Glomerular visceral epithelial cell (primary cell): ENCODE measurements at regions not wholly inside any gene's neighbourhood (a gene's known extent, or its start where the extent isn't known, plus 50 kb on each side); places are given as distances from the start of the nearest gene placed in this dataset.

Experiments used
- DNase-seq: peaks from one replicate; pipeline ENCODE4 v3.0.0-alpha.2; 2016; ENCODE audit errors: extremely low spot score

- DNase-seq, result no peak
Measured at GRCh38 chr3:168461793-168462192, 366.1 kb upstream of the GOLIM4 start.

DNA sequence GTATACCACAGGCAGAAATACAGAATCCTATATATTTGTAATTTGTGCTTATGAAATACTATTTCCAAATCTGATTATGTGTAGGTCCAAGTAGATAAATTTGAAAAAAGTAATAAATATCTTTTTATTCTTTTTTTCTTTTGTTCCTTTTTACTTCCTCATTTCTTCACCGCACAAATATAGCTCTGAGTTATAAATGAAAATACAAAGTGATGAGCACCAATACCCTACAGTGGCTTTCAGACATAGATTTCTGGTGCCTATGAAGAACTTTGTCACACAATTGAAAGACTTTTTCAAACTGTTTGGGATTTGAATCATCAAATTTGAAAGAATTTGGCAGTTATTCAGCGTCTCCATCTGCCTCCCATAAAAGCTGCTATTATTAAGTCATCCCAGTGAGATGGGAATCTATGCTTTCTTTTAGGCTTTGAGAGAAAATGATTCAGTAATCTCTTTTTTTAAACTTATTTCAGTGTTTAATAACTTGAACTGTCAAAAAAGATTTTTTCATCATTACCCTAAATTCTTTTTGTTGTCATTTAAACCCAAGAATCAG is 363.6 kb upstream of the GOLIM4 start:
- DNase-seq, result no peak

DNA sequence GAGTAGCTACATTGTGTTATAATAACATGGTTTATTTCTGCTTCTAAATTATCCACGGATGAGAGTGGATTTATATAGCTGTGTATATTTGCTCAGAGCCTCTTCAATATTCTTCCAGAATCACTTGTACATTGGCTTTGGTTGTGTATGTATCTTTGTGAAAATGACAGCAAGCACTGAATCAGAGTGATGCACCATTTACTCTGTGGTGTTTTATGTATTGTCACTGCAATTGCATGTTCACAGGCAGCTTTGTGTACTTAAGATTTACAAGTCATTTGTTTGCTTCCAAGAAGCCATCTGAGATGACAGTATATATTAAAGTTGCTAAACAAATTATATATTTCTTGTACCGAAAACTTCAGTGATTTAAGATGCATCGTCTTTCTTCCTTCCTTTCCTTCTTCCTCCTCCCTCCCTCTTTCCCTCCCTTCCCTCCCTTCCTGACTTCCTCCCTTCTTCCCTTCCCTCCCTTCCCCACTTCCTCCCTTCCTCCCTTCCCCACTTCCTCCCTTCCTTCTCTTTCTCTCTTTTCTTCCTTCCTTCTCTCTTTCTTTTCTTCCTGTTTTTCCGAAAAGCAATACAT is 362.3 kb upstream of the GOLIM4 start:
- DNase-seq, result no peak

GRCh38 chr3:168455814-168456213 is 360.1 kb upstream of the GOLIM4 start:
- no peak for DNase-seq

DNA sequence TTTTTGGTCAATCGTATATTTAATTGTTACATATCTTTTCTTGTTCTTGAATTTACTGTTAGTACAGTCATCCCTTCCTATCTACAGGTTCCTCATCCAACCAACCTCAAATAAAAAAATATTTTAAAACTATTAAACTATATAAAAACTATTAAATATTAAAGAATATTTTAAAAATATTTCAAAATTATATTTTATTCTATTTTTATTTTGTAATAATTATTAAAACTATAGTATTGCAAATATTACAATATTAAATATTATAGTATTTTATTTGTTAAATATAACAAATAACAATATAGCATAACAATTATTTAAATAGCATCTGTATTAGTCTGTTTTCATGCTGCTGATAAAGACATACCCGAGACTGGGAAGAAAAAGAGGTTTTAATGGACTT is 357.9 kb upstream of the GOLIM4 start:
- DNase-seq, result no peak

DNA sequence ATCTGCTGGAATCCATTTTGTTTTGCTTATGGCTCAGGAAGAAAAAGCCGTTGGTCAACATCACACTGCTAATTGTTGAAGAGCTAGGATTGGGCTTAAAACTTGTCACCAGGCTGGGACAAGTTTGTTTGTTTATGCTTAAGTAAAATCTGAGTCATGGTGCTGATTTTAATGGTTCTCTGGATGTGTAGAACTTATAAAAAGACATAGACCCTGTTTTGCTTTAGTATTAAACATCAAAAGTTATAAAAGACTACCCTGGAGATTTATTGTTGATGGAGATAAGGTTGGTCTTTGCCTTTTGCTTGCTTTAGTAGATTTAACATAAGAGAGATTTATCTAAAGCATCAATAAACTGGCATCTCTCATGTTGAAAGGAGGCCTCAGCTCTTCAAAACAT is 348.2 kb upstream of the GOLIM4 start:
- DNase-seq, result no peak

- no peak for DNase-seq
Measured at GRCh38 chr3:168442502-168442901, 346.8 kb upstream of the GOLIM4 start.

DNA sequence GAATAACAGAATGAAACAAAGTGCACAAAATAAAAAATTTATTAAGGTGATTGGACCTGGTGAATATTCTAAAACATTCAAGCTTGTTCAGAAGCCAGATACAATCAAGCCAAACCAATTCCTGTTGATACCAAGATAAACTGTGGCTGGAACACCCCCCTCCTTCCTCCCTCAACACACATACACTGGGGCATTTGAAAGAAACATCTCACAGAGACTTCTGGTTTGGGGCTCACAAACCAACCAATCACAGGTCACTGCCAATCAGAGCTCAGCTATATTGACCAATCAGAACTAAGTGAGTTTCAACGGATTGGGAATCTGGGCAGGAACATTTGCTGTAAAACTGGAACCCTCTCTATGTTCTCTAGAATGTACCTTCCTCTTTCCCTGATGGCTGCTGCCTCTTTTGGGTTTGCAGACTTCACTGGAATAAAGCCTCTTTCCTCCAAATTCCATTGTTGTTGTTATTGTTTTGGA is 340.6 kb upstream of the GOLIM4 start:
- no peak for DNase-seq

GRCh38 chr3:168431491-168431890 is 335.8 kb upstream of the GOLIM4 start:
- no peak for DNase-seq

DNA sequence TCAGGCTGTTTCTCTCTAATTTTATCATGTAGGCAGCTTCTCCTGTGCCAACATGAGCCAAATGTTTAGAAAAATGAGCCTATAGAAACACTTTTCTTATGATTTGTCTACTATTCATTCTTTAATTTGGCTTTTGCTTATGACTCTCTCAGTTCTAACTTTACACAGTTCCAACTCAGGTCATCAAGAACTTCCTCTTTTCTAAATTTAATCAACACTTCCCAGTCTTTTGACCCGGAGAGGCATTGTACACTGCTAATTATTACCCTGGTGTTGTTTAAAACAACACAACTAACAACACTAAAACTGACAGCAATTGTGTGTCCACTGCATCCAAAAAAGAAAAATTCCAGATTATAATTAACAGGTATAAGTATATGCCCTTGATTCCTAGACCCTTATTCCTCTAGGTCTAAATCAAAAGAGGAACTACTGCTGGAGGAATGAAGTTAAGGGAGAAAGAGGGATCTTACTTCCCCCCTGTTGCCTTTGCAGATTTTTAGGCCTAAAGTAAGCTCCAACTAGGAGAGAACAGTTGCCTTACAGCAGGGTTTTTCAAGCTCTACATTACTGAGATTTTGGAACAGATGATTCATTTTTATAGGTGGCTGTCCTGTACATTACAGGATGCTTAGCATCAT is 332.2 kb upstream of the GOLIM4 start:
- no peak for DNase-seq

DNA sequence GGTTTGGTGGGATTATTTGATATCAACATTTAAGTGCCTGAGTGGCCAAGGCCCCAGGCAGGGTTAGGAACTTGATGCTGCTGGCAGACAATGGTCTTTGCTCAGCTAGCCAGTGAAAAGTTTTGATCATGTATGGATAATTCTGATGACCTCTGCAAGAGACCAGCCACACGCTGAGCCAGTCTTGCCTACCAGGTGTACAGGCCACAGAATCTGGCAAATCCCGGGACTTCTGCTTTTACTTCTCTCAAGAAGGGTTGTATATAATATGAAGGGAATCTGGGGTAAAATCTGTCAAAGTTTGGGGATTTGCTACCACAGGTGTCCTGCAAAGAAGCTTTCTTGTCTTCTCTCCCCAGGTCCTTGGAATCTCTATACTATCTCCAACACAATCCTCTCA is 331.4 kb upstream of the GOLIM4 start:
- DNase-seq, result no peak

GRCh38 chr3:168425936-168426595 is 330.3 kb upstream of the GOLIM4 start:
- DNase-seq, result no peak

- DNase-seq, result no peak
Measured at GRCh38 chr3:168424059-168424734, 328.5 kb upstream of the GOLIM4 start.

DNA sequence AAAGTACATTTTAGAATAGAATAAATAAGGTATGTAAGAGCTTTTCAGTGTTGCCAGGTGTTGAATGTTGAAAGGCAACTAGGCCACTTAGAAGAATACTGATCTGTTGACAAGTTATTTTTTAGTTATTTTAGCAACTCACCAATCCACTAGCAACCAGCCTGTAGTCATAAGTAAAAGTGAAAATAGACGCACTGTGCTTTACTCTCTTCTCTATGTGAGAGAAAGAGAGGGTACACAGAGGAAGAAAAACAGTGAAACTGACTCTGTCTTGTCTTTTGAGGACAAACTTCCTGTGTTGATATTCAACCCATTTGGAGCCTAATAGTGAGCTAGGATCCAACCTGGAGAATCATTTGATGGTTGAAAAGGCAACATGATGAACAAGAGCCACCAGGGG is 327.1 kb upstream of the GOLIM4 start:
- DNase-seq, result no peak

GRCh38 chr3:168419091-168419490 is 323.4 kb upstream of the GOLIM4 start:
- no peak for DNase-seq

DNA sequence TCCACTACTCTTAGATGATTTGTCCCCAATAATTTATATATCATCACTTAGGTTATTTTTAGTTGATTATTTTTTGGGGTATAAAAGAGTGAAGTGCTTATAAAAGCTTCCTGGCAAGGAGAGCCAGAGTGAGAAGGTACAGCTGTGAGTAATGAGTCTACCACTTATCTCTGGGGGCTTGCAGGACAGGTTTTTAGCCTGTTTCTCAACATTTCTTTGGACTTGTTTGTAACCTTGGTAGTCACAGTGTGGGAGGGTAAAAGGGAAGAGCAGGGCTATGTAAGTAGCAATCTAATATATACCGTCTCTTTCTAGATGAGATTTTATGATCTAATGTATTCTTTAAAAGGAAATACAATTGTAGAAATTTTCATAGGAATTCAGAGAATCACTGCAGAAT is 321.3 kb upstream of the GOLIM4 start:
- no peak for DNase-seq

- DNase-seq, result no peak
Measured at GRCh38 chr3:168416446-168416845, 320.7 kb upstream of the GOLIM4 start.

DNA sequence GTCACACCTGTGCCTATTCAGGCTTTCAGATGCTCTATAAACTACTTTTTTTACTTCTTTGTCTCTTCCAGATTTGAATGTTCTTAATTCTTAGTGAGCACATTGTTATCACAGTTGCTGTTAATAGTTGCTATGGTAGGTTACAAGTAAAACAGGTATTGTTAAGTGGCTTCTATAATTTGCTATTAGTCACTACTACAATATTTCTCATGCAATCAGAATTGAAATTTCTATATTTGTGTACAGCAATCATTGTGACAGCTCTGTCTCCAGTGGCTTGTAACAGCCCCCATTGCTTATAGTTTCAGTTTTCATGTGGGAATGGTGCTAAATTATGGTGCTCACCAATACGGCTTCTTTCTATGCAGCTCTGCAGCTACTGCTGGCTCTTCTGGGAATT is 318.4 kb upstream of the GOLIM4 start:
- no peak for DNase-seq

GRCh38 chr3:168407381-168407780 is 311.7 kb upstream of the GOLIM4 start:
- no peak for DNase-seq

DNA sequence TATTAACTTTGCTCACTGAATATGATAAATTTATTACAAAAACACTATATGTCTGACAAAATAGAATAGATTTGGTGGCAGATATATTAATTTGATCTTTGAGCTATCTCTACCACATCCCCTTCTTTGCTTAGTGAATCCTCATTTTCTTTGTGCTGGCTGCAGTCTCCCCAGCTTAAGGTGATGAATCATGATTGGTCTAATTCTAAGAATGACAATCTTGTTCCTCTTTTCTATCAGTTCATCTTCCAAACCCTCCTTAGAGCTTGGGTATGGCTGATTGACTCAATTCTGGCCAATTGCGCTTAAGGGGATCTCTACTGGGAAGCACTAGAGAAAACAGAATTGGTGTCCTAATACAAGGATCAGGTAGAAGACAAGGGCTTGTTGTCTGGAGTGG is 309.6 kb upstream of the GOLIM4 start:
- DNase-seq, result no peak

- no peak for DNase-seq
Measured at GRCh38 chr3:168398371-168399025, 302.8 kb upstream of the GOLIM4 start.

GRCh38 chr3:168396861-168397260 is 301.1 kb upstream of the GOLIM4 start:
- no peak for DNase-seq
